ENCODE measurements at regions not wholly inside any gene's neighbourhood (a gene's known extent, or its start where the extent isn't known, plus 50 kb on each side); places are given as distances from the start of the nearest gene placed in this dataset.

- intact Hi-C loops (cut with micrococcal nuclease): no loop called here
- Histone ChIP-seq H3K27ac (ENCODE audit: low read depth, low read length) (no peak overlapping the region), H3K4me1 (ENCODE audit: control insufficient read depth in 2 of 2, insufficient read depth in 2 of 2, low read length in 2 of 2) (no peaks in the 10 kb centered on the region), H3K27me3 (ENCODE audit: control insufficient read depth in 2 of 2, insufficient read depth in 2 of 2, low read length in 2 of 2) (no peaks in the 10 kb centered on the region), H3K36me3 (ENCODE audit: control insufficient read depth in 2 of 3, insufficient read depth in 3 of 3, low read length in 3 of 3) (no peaks in the 10 kb centered on the region), H3K4me3 (ENCODE audit: low read length) (no peak overlapping the region), H3K9me3 (ENCODE audit: control insufficient read depth in 2 of 3, low read length in 3 of 3) (no peaks in the 10 kb centered on the region)
- Mint-ChIP-seq H3K27ac (no peak overlapping the region), H3K9me3 (peaks cover 0 to 13% (median 0%) of the 10 kb centered on the region in 11 donors), H3K4me3 (no peak overlapping the region), H3K27me3 (no peaks in the 10 kb centered on the region), H3K36me3 (no peaks in the 10 kb centered on the region), H3K4me1 (peaks cover 0 to 7% (median 0%) of the 10 kb centered on the region in 7 donors)
- no peak for ATAC-seq
- CTCF ChIA-PET: no interaction called here
- DNase-seq: no peak
- POLR2A ChIA-PET: no interaction called here
Observed at GRCh38 chr1:72631449-72631848, 349.1 kb upstream of the NEGR1 start.

GRCh38 chr1:72623299-72623708 is 341.0 kb upstream of the NEGR1 start:
- H3K27ac ChIP-seq (ENCODE audit: low read depth, low read length): no peak overlapping the region
- H3K4me3 ChIP-seq (ENCODE audit: low read length): no peak overlapping the region
- no peaks in the 10 kb centered on the region for H3K27me3 ChIP-seq (ENCODE audit: control insufficient read depth in 2 of 2, insufficient read depth in 2 of 2, low read length in 2 of 2)
- peak; percentile 68 for ATAC-seq
- ChIA-PET POLR2A (no interaction called here), CTCF (interaction anchor here (0.7 kb wide), 1 partner anchor 1256 kb away, joined by 4 read pairs; no protein-coding TSS in a partner anchor)
- peak overlapping the region in 1 of 9 donors; percentile 51 for H3K27ac Mint-ChIP-seq
- H3K4me1 ChIP-seq (ENCODE audit: control insufficient read depth in 2 of 2, insufficient read depth in 2 of 2, low read length in 2 of 2): no peaks in the 10 kb centered on the region
- DNase-seq: peak in 5 of 9 donors; percentile 4 to 18 (median 10)
- H3K9me3 Mint-ChIP-seq: peaks cover 0 to 3% (median 0%) of the 10 kb centered on the region in 11 donors
- intact Hi-C loops (cut with micrococcal nuclease): loop anchor here in 1 of 2 donors (10.0 kb wide), 1 partner anchor 1371 kb away; no protein-coding TSS in a partner anchor
- H3K36me3 ChIP-seq (ENCODE audit: control insufficient read depth in 2 of 3, insufficient read depth in 3 of 3, low read length in 3 of 3): no peaks in the 10 kb centered on the region
- no peaks in the 10 kb centered on the region for H3K27me3 Mint-ChIP-seq
- H3K9me3 ChIP-seq (ENCODE audit: control insufficient read depth in 2 of 3, low read length in 3 of 3): no peaks in the 10 kb centered on the region
- no peaks in the 10 kb centered on the region for H3K36me3 Mint-ChIP-seq
- H3K4me1 Mint-ChIP-seq: peaks cover 0 to 2% (median 0%) of the 10 kb centered on the region in 7 donors
- H3K4me3 Mint-ChIP-seq: peak overlapping the region in 9 of 10 donors; percentile 13 to 72 (median 45)

- H3K4me1 Mint-ChIP-seq: peaks cover 0 to 2% (median 0%) of the 10 kb centered on the region in 7 donors
- ATAC-seq (no peak), DNase-seq (no peak)
- no peaks in the 10 kb centered on the region for H3K27me3 Mint-ChIP-seq
- peaks cover 0 to 1% (median 0%) of the 10 kb centered on the region in 11 donors for H3K9me3 Mint-ChIP-seq
- H3K36me3 Mint-ChIP-seq: no peaks in the 10 kb centered on the region
- Histone ChIP-seq H3K4me1 (ENCODE audit: control insufficient read depth in 2 of 2, insufficient read depth in 2 of 2, low read length in 2 of 2) (no peaks in the 10 kb centered on the region), H3K27me3 (ENCODE audit: control insufficient read depth in 2 of 2, insufficient read depth in 2 of 2, low read length in 2 of 2) (no peaks in the 10 kb centered on the region), H3K9me3 (ENCODE audit: control insufficient read depth in 2 of 3, low read length in 3 of 3) (no peaks in the 10 kb centered on the region), H3K4me3 (ENCODE audit: low read length) (no peak overlapping the region), H3K36me3 (ENCODE audit: control insufficient read depth in 2 of 3, insufficient read depth in 3 of 3, low read length in 3 of 3) (no peaks in the 10 kb centered on the region), H3K27ac (ENCODE audit: low read depth, low read length) (no peak overlapping the region)
- ChIA-PET CTCF (no interaction called here), POLR2A (no interaction called here)
- intact Hi-C loops (cut with micrococcal nuclease): loop anchor here in 1 of 2 donors (10.0 kb wide), 1 partner anchor 1374 kb away; no protein-coding TSS in a partner anchor
- H3K27ac Mint-ChIP-seq: no peak overlapping the region
- H3K4me3 Mint-ChIP-seq: no peak overlapping the region
Observed at GRCh38 chr1:72620453-72620852, 338.1 kb upstream of the NEGR1 start.

GRCh38 chr1:72606216-72606810 is 324.0 kb upstream of the NEGR1 start:
- ATAC-seq (no peak), DNase-seq (no peak)
- no peaks in the 10 kb centered on the region for H3K27me3 Mint-ChIP-seq
- intact Hi-C loops (cut with micrococcal nuclease): no loop called here
- H3K27ac ChIP-seq (ENCODE audit: low read depth, low read length): no peak overlapping the region
- CTCF ChIA-PET: interaction anchor here (0.7 kb wide), 1 partner anchor 1450 kb away, joined by 3 read pairs; no protein-coding TSS in a partner anchor
- H3K9me3 Mint-ChIP-seq: peaks cover 0 to 5% (median 0%) of the 10 kb centered on the region in 11 donors
- no peaks in the 10 kb centered on the region for H3K36me3 Mint-ChIP-seq
- no peaks in the 10 kb centered on the region for H3K9me3 ChIP-seq (ENCODE audit: control insufficient read depth in 2 of 3, low read length in 3 of 3)
- H3K4me1 ChIP-seq (ENCODE audit: control insufficient read depth in 2 of 2, insufficient read depth in 2 of 2, low read length in 2 of 2): no peaks in the 10 kb centered on the region
- H3K4me1 Mint-ChIP-seq: no peaks in the 10 kb centered on the region
- POLR2A ChIA-PET: no interaction called here
- no peak overlapping the region for H3K27ac Mint-ChIP-seq
- no peaks in the 10 kb centered on the region for H3K27me3 ChIP-seq (ENCODE audit: control insufficient read depth in 2 of 2, insufficient read depth in 2 of 2, low read length in 2 of 2)
- no peaks in the 10 kb centered on the region for H3K36me3 ChIP-seq (ENCODE audit: control insufficient read depth in 2 of 3, insufficient read depth in 3 of 3, low read length in 3 of 3)
- H3K4me3 ChIP-seq (ENCODE audit: low read length): no peak overlapping the region
- no peak overlapping the region for H3K4me3 Mint-ChIP-seq

GRCh38 chr1:72601035-72601674 is 318.8 kb upstream of the NEGR1 start:
- ChIA-PET POLR2A (no interaction called here), CTCF (no interaction called here)
- H3K9me3 Mint-ChIP-seq: peaks cover 0 to 5% (median 0%) of the 10 kb centered on the region in 11 donors
- H3K27me3 ChIP-seq (ENCODE audit: control insufficient read depth in 2 of 2, insufficient read depth in 2 of 2, low read length in 2 of 2): no peaks in the 10 kb centered on the region
- no peak overlapping the region for H3K27ac ChIP-seq (ENCODE audit: low read depth, low read length)
- intact Hi-C loops (cut with micrococcal nuclease): no loop called here
- no peaks in the 10 kb centered on the region for H3K36me3 ChIP-seq (ENCODE audit: control insufficient read depth in 2 of 3, insufficient read depth in 3 of 3, low read length in 3 of 3)
- ATAC-seq: no peak
- H3K4me1 Mint-ChIP-seq: no peaks in the 10 kb centered on the region
- H3K4me3 Mint-ChIP-seq: no peak overlapping the region
- no peak for DNase-seq
- H3K27me3 Mint-ChIP-seq: no peaks in the 10 kb centered on the region
- no peak overlapping the region for H3K27ac Mint-ChIP-seq
- no peak overlapping the region for H3K4me3 ChIP-seq (ENCODE audit: low read length)
- no peaks in the 10 kb centered on the region for H3K4me1 ChIP-seq (ENCODE audit: control insufficient read depth in 2 of 2, insufficient read depth in 2 of 2, low read length in 2 of 2)
- H3K9me3 ChIP-seq (ENCODE audit: control insufficient read depth in 2 of 3, low read length in 3 of 3): no peaks in the 10 kb centered on the region
- H3K36me3 Mint-ChIP-seq: no peaks in the 10 kb centered on the region

GRCh38 chr1:72586023-72586685 is 303.8 kb upstream of the NEGR1 start:
- DNase-seq: no peak
- POLR2A ChIA-PET: no interaction called here
- no peak overlapping the region for H3K4me3 ChIP-seq (ENCODE audit: low read length)
- H3K36me3 ChIP-seq (ENCODE audit: control insufficient read depth in 2 of 3, insufficient read depth in 3 of 3, low read length in 3 of 3): no peaks in the 10 kb centered on the region
- CTCF ChIA-PET: no interaction called here
- H3K27me3 Mint-ChIP-seq: no peaks in the 10 kb centered on the region
- H3K4me1 Mint-ChIP-seq: no peaks in the 10 kb centered on the region
- no peaks in the 10 kb centered on the region for H3K27me3 ChIP-seq (ENCODE audit: control insufficient read depth in 2 of 2, insufficient read depth in 2 of 2, low read length in 2 of 2)
- H3K27ac Mint-ChIP-seq: no peak overlapping the region
- no peak overlapping the region for H3K4me3 Mint-ChIP-seq
- H3K36me3 Mint-ChIP-seq: no peaks in the 10 kb centered on the region
- H3K4me1 ChIP-seq (ENCODE audit: control insufficient read depth in 2 of 2, insufficient read depth in 2 of 2, low read length in 2 of 2): no peaks in the 10 kb centered on the region
- H3K27ac ChIP-seq (ENCODE audit: low read depth, low read length): no peak overlapping the region
- no peaks in the 10 kb centered on the region for H3K9me3 ChIP-seq (ENCODE audit: control insufficient read depth in 2 of 3, low read length in 3 of 3)
- ATAC-seq: no peak
- H3K9me3 Mint-ChIP-seq: peaks cover 0 to 6% (median 0%) of the 10 kb centered on the region in 11 donors
- intact Hi-C loops (cut with micrococcal nuclease): no loop called here
